Activated T-cell treated with anti-CD3 and anti-CD28 coated beads, Interleukin-2, amount 50 U/mL, for 4 hours (primary cell): ENCODE measurements at regions not wholly inside any gene's neighbourhood (a gene's known extent, or its start where the extent isn't known, plus 50 kb on each side); places are given as distances from the start of the nearest gene placed in this dataset.

Experiments used
- ATAC-seq, 2 donors: fragments of 200-7000 bp; cut with Tn5 transposase; one replicate each; pipeline ENCODE4 v1.10.0; 2021
- DNase-seq: peaks from one replicate; pipeline ENCODE4 v3.0.0-alpha.2; 2020
- H3K27me3 Mint-ChIP-seq: one replicate; pipeline ENCODE4 v1.8.0; 2021; ENCODE audit warnings: low read depth, mixed read lengths
- H3K36me3 Mint-ChIP-seq: one replicate; pipeline ENCODE4 v1.8.0; 2022; ENCODE audit warnings: mixed read lengths; ENCODE audit not compliant: insufficient read depth
- H3K4me1 Mint-ChIP-seq: one replicate; pipeline ENCODE4 v1.8.0; 2021; ENCODE audit warnings: low read depth, mixed read lengths
- H3K4me3 Mint-ChIP-seq: one replicate; pipeline ENCODE4 v1.8.0; 2021; ENCODE audit warnings: mild to moderate bottlenecking, moderate library complexity, mixed read lengths
- H3K9me3 Mint-ChIP-seq: one replicate; pipeline ENCODE4 v1.8.0; 2021; ENCODE audit warnings: mixed read lengths

DNA sequence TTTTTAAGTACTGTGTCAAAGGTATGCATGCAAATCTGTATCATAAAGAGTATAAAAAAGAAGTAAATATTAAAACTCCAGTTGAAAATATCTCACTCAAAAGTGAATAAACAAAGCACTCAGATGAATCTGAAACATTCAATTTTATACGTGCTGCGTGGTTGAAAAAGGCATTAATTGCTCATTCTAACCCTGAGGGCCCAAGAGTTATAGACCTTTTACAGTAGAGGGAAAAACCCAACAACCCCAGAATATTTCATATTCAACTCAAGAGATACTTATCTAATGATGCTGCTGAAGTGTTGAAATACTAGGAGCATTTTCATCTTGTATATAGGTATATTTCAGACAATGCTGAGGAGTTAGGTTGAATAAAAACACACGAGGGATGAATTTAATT is 862.8 kb upstream of the CITED2 start:
- Mint-ChIP-seq H3K36me3 (no peaks in the 10 kb centered on the region), H3K27me3 (no peaks in the 10 kb centered on the region), H3K4me1 (no peaks in the 10 kb centered on the region), H3K9me3 (peaks cover 9% of the 10 kb centered on the region), H3K4me3 (no peak overlapping the region)
- no peak for DNase-seq
- ATAC-seq: no peak

GRCh38 chr6:140236732-140237131 is 862.3 kb upstream of the CITED2 start:
- Mint-ChIP-seq H3K36me3 (no peaks in the 10 kb centered on the region), H3K4me1 (no peaks in the 10 kb centered on the region), H3K4me3 (no peak overlapping the region), H3K27me3 (no peaks in the 10 kb centered on the region), H3K9me3 (peaks cover 9% of the 10 kb centered on the region)
- DNase-seq (no peak), ATAC-seq (no peak)

- Mint-ChIP-seq H3K4me3 (no peak overlapping the region), H3K27me3 (peaks cover 4% of the 10 kb centered on the region)
- no peak for ATAC-seq
Measured at GRCh38 chr6:140230282-140230681, 855.8 kb upstream of the CITED2 start.

DNA sequence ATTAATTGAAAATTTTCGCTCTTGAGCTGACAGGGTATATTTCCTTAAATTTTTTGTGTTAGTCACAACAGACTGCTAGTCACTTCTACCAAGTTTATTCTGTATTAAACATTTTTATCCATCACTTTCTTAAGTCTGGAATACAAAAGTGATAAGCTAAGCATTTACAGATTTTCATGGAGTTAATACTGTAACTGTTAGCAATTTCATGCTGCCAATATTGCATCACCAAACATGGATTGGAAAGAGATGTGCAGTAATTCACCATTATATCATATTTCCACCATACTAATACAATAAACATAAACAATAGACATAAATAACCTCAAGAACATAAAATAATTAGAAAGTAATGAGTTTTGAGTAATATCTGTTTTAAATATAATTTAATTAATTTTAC is 854.0 kb upstream of the CITED2 start:
- H3K9me3 Mint-ChIP-seq: peaks cover 5% of the 10 kb centered on the region
- no peak for DNase-seq
- H3K4me1 Mint-ChIP-seq: no peaks in the 10 kb centered on the region
- H3K4me3 Mint-ChIP-seq: no peak overlapping the region
- H3K27me3 Mint-ChIP-seq: peaks cover 4% of the 10 kb centered on the region
- no peak for ATAC-seq
- H3K36me3 Mint-ChIP-seq: no peaks in the 10 kb centered on the region

More at GRCh38 chr6:140230282-140230681, 855.8 kb upstream of the CITED2 start:
- DNase-seq: no peak
- Mint-ChIP-seq H3K4me1 (no peaks in the 10 kb centered on the region), H3K36me3 (no peaks in the 10 kb centered on the region), H3K9me3 (peaks cover 9% of the 10 kb centered on the region)

- H3K36me3 Mint-ChIP-seq: no peaks in the 10 kb centered on the region
- DNase-seq (no peak), ATAC-seq (no peak)
- no peaks in the 10 kb centered on the region for H3K9me3 Mint-ChIP-seq
- H3K27me3 Mint-ChIP-seq: peaks cover 4% of the 10 kb centered on the region
- no peak overlapping the region for H3K4me3 Mint-ChIP-seq
- no peaks in the 10 kb centered on the region for H3K4me1 Mint-ChIP-seq
Measured at GRCh38 chr6:140226637-140227036, 852.2 kb upstream of the CITED2 start.

DNA sequence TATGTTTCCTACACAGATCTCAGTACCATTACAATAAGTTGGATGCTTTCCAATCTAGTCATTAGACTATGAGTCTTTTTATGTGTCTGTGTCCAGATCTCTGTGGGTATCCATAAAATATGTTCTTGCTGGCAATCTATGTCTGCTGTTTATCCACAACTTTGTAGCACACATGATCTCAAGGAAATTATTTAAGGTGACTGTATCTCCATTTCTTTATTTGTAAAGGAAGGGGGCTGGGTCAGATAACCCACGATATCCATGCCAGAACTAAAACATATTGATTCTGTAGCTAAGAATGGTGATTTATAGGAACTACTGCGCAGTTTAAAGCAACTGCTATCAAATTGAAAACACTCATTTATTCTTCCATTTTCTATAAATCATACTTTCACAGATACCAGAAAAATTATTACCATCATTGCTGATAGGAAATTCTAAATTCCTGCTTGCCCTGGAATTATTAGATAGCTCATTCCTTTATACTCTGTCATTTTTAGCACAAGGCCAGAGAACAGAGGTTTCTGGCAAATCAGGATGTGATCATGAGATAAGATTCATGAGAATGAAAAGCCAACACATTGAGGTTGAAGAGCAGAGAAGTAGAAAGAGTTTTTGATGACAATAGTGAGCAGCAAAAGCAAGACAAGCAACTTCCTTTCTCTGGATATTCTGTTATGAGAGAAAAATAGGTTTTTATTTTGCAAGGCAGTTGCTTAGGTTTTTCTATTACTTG is 851.4 kb upstream of the CITED2 start:
- no peak for ATAC-seq
- H3K27me3 Mint-ChIP-seq: peaks cover 4% of the 10 kb centered on the region
- no peak overlapping the region for H3K4me3 Mint-ChIP-seq
- no peaks in the 10 kb centered on the region for H3K4me1 Mint-ChIP-seq
- no peaks in the 10 kb centered on the region for H3K36me3 Mint-ChIP-seq
- no peaks in the 10 kb centered on the region for H3K9me3 Mint-ChIP-seq
- DNase-seq: no peak

DNA sequence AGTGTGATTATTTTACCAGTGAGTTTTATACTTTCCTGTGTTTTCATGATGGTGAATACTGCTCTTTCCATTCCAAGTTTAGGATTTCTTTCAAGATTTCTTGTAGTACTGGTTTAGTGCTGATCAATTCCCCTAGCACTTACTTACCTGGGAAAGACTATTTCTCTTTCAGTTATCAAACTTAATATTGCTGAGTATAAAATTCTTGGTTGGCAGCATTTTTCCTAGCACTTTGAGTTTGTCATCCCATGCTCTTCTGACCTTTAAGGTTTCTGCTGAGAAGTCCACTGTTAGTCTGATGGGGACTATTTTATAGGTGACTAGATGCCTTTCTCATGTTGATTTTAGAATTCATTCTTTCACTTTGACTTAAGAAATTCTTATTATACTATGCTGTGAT is 842.8 kb upstream of the CITED2 start:
- no peak for ATAC-seq
- H3K27me3 Mint-ChIP-seq: no peaks in the 10 kb centered on the region
- peaks cover 24% of the 10 kb centered on the region for H3K9me3 Mint-ChIP-seq
- no peak overlapping the region for H3K4me3 Mint-ChIP-seq
- DNase-seq: no peak
- no peaks in the 10 kb centered on the region for H3K4me1 Mint-ChIP-seq
- no peaks in the 10 kb centered on the region for H3K36me3 Mint-ChIP-seq

GRCh38 chr6:140209775-140210174 is 835.3 kb upstream of the CITED2 start:
- Mint-ChIP-seq H3K9me3 (no peaks in the 10 kb centered on the region), H3K36me3 (no peaks in the 10 kb centered on the region), H3K4me1 (no peaks in the 10 kb centered on the region), H3K4me3 (no peak overlapping the region), H3K27me3 (peaks cover 2% of the 10 kb centered on the region)
- no peak for DNase-seq
- ATAC-seq: no peak

DNA sequence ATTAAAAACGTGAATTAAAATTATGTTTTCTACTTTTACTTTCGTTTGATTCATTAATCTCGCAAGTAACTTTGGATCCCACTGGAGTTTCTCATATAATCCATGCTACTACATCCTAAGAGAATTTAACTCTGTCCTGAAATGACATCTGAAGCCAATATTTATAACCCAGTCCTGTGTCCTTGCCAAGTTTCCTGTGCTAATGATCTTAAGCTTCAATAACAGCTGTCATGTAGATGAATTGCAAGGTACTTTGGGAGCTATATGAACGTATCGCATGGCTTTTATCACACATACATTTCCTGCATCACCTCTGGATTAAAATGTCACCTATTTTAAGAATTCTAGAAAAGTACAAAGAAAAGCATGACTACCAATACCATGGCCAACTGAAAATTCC is 833.8 kb upstream of the CITED2 start:
- peaks cover 2% of the 10 kb centered on the region for H3K27me3 Mint-ChIP-seq
- no peaks in the 10 kb centered on the region for H3K36me3 Mint-ChIP-seq
- H3K4me3 Mint-ChIP-seq: no peak overlapping the region
- no peak for DNase-seq
- H3K9me3 Mint-ChIP-seq: no peaks in the 10 kb centered on the region
- no peak for ATAC-seq
- H3K4me1 Mint-ChIP-seq: no peaks in the 10 kb centered on the region

GRCh38 chr6:140205795-140206593 is 831.5 kb upstream of the CITED2 start:
- no peaks in the 10 kb centered on the region for H3K4me1 Mint-ChIP-seq
- H3K9me3 Mint-ChIP-seq: no peaks in the 10 kb centered on the region
- H3K27me3 Mint-ChIP-seq: peaks cover 2% of the 10 kb centered on the region
- ATAC-seq (no peak), DNase-seq (no peak)
- H3K4me3 Mint-ChIP-seq: no peak overlapping the region
- H3K36me3 Mint-ChIP-seq: no peaks in the 10 kb centered on the region

DNA sequence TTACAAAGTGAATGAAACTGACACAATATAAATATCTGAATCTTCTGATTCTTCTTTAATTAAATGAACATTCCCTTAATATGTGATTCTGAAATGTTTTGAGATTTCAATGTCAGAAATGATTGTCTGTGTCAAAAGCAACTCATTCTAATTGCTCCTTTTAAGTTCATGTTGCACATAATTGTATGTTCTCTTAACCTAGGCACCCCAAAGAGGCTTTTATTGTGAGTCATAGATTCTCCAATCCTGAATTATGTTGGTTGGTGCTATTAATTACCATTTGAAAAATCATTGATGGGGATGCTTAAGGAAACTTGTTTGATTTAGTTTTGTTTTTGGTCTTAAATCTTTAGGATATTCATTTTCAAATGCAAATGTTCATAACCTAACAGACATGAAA is 829.7 kb upstream of the CITED2 start:
- DNase-seq (no peak), ATAC-seq (no peak)
- Mint-ChIP-seq H3K27me3 (no peaks in the 10 kb centered on the region), H3K9me3 (no peaks in the 10 kb centered on the region), H3K4me3 (no peak overlapping the region), H3K4me1 (no peaks in the 10 kb centered on the region), H3K36me3 (no peaks in the 10 kb centered on the region)

- H3K9me3 Mint-ChIP-seq: no peaks in the 10 kb centered on the region
- no peaks in the 10 kb centered on the region for H3K4me1 Mint-ChIP-seq
- ATAC-seq: no peak
- DNase-seq: no peak
- no peaks in the 10 kb centered on the region for H3K27me3 Mint-ChIP-seq
- no peaks in the 10 kb centered on the region for H3K36me3 Mint-ChIP-seq
- no peak overlapping the region for H3K4me3 Mint-ChIP-seq
Measured at GRCh38 chr6:140203661-140204147, 829.3 kb upstream of the CITED2 start.

DNA sequence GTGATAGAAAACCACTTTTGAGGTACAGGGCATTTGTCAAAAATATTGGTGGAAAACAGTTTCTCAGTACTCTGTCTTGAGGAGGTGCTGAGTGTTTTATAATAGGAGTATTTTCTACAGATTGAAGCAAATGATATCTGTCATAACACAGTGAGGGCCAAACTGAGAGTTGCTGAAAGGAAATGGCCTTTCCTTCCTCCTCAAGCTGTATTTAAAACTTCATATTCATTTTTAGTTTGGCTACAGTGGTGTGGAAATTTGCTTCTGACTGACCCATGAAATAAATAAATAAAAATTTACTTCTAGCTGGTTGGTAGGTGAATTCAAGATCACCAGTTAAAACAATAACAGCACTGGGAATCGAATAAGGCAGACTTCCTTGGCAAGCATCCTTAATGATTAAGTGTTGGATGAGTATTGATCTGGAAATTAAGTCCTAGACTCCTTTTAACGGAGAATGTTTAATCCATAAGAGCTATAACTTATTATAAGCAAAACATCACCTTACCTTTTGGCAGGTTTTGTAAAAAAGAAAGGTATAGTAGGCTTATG is 828.6 kb upstream of the CITED2 start:
- Mint-ChIP-seq H3K36me3 (no peaks in the 10 kb centered on the region), H3K4me3 (no peak overlapping the region), H3K4me1 (no peaks in the 10 kb centered on the region), H3K27me3 (no peaks in the 10 kb centered on the region), H3K9me3 (no peaks in the 10 kb centered on the region)
- no peak for ATAC-seq
- DNase-seq: no peak

GRCh38 chr6:140201787-140202458 is 827.5 kb upstream of the CITED2 start:
- Mint-ChIP-seq H3K4me3 (no peak overlapping the region), H3K4me1 (no peaks in the 10 kb centered on the region), H3K36me3 (no peaks in the 10 kb centered on the region), H3K9me3 (no peaks in the 10 kb centered on the region), H3K27me3 (no peaks in the 10 kb centered on the region)
- ATAC-seq (no peak), DNase-seq (no peak)
